ENCODE measurements at regions not wholly inside any gene's neighbourhood (a gene's known extent, or its start where the extent isn't known, plus 50 kb on each side); places are given as distances from the start of the nearest gene placed in this dataset.

DNA sequence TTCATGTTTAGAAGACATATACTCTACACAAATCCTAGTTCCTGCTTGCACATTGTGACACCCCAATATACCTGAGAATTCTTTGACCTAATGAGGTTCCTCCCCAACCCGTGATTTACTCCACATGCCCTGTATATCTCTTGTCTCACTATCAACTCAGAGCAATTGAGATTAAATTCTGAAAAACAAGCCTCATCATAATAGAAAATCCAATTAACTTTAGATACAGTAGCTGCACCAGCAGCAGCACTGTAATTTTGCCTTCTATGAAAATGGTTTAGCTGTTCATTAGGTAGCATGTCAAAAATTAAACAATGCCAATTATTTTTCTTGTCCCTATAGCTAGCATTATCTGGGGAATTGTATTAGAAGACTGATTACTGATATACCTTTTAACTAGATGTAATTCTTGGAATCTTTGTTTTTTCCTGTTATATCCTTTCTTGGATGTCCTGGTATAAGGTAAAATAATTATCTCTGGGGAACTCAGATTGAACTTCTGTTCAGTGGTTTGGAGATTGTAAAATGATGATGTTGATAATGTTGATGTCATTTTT lies 218.9 kb upstream of the TANK start:
- DNase-seq (ENCODE audit: low read depth in 4 of 4, low spot score in 1 of 4): no peak

- no peak for DNase-seq (ENCODE audit: low read depth in 4 of 4, low spot score in 1 of 4)
These were observed 217.6 kb upstream of the TANK start for GRCh38 chr2:160942476-160943142.

- DNase-seq (ENCODE audit: low read depth in 4 of 4, low spot score in 1 of 4): no peak
These were observed 216.8 kb upstream of the TANK start for GRCh38 chr2:160943414-160943813.

DNA sequence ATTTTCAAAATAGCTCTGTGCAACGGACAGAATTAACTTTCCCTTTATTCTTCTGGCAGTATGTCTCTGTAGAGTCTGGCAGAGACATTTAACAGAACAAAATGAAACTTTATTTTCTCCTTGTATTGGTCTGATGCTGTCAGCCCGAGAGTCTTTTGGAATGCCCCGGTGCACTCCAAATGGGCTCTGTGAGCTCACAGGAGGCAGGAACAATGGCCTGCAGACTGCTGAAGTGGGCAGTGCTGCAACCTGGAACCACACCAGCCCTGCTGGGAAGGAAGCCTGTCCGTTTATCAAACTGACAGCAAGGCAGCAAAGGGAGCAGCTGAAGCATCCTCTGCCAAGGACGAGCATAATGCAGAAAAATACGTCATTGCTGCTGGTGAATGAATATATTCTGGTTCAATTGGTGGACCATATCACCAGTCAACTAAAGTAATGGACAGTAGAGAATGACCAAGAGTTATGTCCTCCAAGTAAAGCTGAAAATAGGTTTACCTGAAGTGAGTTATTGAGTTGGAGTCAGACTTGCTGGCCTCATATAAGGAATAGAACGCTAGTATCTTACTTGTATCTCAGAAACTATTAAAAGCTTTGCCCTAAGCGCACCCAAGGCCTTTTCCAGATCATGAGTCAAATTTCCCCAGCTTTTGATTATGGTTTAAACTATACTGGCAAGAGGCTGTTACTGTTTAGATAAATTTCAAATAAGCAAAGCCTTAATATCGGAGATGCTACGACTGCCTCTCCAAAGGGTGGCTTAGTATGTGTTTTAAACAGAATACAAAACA lies 207.6 kb upstream of the TANK start:
- DNase-seq (ENCODE audit: low read depth in 4 of 4, low spot score in 1 of 4): no peak

- no peak for DNase-seq (ENCODE audit: low read depth in 4 of 4, low spot score in 1 of 4)
These were observed 204.7 kb upstream of the TANK start for GRCh38 chr2:160955578-160955977.

DNA sequence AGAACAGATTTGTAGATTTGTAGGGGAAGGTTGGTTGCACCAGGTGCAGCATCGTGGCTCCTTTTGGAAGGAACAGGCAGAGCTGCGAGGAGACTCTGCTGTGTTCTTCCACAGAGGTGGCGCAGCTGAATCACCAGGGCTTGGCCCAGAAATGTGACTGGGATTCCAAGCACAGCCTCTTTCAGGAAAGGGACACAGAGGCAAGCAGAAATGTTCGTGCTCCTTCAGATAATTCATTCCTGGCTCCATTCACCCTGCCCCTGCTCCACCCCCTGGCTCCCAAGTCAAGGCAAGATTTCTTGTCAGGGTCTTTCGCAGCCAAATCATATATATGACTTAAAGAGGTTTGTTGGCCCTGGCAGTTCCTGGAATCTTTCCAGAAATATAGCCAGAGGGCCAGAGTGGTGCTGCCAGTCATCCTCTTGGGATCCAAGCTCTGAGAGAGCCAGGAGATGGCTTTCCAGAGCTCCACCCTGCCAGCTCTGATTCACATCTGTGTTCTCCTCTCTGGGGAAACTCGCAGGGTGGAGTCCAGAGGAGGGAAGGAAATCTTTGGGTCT lies 203.9 kb upstream of the TANK start:
- DNase-seq (ENCODE audit: low read depth in 4 of 4, low spot score in 1 of 4): no peak

GRCh38 chr2:160963957-160964356 lies 196.3 kb upstream of the TANK start:
- no peak for DNase-seq (ENCODE audit: low read depth in 4 of 4, low spot score in 1 of 4)

GRCh38 chr2:160967523-160967922 lies 192.7 kb upstream of the TANK start:
- no peak for DNase-seq (ENCODE audit: low read depth in 4 of 4, low spot score in 1 of 4)

DNA sequence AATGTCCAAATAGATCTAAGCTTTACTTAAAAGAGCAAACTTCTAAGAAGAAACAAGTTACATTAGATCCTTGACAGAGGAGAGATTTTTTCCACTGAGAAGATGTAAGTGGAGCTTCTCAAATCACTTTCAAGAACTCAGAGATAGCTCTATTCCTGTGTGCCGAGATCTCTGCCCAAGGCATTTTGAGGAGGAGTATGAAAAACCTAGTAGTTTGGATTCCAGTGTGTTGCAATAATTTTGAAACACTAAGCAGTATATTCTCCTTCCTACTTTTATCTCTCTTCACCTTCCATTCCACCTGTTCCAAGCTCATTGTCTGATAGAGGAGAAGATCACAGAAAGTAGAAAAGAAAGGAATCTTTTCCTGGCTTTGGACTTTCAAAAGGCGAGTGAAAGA lies 192.0 kb upstream of the TANK start:
- DNase-seq (ENCODE audit: low read depth in 4 of 4, low spot score in 1 of 4): no peak

DNA sequence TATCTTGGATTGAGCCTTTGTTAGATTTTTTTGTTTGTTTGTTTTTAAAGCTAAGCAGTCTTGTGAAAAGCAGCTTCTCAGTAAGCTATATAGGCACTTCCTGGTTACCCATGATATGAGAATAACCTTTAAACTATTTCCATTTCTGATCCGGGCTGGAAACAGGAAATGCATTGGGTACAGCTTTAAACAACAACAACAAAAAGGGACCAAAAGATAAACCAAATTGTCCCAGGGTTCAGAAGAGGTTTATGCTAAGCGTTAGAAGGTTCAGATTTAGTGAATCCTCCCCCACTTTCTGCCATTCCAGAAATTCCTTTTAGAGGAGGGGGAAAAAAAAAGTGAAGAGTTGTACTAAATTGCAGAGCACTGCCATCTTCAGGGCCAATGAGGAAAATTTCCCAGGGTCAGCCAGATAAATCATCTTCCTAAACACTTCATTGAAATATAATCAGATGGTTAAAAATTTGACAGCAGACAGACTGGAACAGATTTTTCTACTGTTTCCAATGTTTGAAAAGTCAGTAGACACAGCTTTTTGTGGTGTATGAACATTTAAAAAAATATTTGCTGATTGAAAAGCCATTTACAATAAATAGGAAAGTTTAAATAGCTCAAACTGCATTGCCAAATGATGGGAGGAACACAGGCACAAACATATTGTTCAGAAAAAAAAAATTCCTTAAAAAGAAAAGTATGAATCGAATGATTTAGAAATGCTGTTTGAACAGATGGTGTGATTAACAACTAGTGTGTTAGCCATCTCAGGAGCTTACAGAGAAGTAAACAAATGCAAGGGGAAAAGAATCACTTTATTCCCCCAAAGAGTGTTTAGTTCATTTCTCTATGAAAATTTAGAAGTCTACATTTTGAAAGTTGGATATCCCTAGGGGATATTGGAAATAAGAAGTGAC lies 189.9 kb upstream of the TANK start:
- no peak for DNase-seq (ENCODE audit: low read depth in 4 of 4, low spot score in 1 of 4)

DNA sequence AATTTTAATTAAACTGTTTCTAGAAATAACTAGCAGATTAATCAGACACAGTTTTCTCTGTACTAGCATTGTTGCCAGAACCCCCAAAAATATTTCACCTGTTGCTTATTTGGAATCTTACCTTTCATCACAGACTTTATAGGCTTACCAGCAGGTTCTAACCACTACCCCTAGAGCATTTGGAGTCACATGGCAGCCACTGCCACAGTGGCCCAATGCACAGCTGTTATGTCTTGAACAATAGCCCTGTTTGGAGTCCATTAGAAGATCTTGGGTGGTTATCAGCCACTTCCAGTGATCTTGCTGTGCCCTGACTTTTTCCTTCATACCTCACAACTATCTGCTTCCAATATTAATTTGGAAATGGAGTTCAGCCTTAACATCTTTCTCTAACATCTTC lies 186.2 kb upstream of the TANK start:
- DNase-seq (ENCODE audit: low read depth in 4 of 4, low spot score in 1 of 4): no peak

GRCh38 chr2:160974803-160975202 lies 185.4 kb upstream of the TANK start:
- DNase-seq (ENCODE audit: low read depth in 4 of 4, low spot score in 1 of 4): no peak

DNA sequence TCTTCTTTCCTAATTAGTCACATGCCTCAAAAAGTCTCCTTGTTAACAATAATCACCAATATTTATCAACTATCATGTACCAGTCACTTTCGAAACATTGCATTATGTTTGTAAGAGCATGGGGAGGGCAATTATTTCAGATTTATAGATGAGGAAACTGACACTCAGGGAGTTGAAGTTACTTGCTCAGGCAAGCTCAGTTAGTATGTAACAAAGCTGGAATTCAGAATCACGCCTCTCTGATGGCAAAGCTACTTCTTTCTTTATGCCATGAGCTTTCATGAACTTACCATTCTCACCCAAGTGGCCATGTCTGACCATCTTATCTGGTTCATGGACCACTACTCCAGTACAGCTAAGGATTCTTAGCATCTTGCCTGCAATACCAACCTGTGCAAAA lies 183.4 kb upstream of the TANK start:
- DNase-seq (ENCODE audit: low read depth in 4 of 4, low spot score in 1 of 4): no peak

DNA sequence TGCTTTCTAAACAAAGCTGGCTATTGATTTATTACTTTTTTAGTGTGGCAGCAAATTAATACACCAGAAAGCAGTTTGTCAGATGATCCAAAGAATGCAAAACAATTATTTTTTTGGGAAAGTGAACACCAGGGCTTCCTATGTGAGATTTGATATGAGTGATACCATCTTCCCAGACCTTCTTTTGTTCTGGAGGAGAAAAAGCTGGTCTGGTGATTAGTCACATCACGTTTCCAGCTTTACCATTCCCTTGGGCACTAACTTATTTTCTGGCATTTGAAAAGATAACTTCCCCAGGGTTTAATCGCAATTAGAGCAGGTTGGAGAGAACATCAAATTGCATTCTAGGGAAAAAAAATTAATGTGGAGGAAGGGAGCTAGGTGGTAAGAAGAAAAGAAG lies 182.9 kb upstream of the TANK start:
- DNase-seq (ENCODE audit: low read depth in 4 of 4, low spot score in 1 of 4): no peak

- no peak for DNase-seq (ENCODE audit: low read depth in 4 of 4, low spot score in 1 of 4)
These were observed 182.4 kb upstream of the TANK start for GRCh38 chr2:160977854-160978253.

DNA sequence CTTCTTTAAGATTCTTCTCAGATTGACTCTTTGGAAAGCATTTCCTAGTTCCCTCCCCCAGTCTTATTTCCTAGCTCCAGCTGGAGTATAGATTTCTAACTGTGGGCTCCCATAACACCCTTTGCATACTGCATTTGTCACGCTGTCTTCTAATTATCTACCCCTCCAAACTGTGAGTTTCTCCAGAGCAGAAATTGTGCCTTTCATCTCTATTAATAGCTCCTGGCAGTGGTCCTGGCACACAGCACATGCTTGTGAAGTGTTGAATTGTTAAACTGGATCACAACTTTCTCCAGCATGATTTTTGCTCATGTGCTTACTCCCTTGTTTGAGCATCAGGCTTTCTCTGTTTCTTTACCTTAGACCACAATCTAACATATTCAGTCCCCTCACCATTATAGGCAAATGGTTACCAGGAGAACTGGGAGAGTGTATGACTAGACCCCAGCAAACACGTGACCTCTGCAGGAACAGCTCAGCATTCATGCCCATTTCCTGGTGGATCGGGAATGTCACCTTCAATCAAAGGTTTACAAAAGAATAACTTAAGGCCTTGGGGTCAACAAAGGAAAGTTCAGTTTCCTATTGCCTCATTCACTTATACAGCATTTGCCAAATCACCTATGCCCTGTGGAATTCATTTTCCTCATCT lies 175.7 kb upstream of the TANK start:
- no peak for DNase-seq (ENCODE audit: low read depth in 4 of 4, low spot score in 1 of 4)

- DNase-seq (ENCODE audit: low read depth in 4 of 4, low spot score in 1 of 4): no peak
These were observed 170.4 kb upstream of the TANK start for GRCh38 chr2:160989778-160990177.

DNA sequence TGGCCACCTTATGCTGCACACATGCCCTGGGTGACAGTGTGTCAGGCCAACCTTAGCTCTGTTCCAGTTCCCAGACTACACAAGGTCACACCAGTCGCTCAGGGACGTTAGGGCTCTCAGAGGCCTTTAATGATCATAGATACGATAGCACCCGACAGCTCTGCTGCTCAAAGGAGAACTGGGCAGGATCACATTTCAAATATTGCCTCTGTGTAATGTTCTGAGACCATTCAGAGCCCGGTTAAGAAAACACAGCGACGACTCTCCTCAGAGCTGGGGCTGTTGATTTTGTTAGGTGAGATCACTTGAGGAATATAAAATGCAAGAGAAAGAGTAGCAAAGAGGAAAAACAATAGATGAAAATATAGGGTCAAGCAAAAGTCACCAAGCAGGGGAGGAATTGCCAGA lies 166.6 kb upstream of the TANK start:
- DNase-seq (ENCODE audit: low read depth in 4 of 4, low spot score in 1 of 4): no peak

DNA sequence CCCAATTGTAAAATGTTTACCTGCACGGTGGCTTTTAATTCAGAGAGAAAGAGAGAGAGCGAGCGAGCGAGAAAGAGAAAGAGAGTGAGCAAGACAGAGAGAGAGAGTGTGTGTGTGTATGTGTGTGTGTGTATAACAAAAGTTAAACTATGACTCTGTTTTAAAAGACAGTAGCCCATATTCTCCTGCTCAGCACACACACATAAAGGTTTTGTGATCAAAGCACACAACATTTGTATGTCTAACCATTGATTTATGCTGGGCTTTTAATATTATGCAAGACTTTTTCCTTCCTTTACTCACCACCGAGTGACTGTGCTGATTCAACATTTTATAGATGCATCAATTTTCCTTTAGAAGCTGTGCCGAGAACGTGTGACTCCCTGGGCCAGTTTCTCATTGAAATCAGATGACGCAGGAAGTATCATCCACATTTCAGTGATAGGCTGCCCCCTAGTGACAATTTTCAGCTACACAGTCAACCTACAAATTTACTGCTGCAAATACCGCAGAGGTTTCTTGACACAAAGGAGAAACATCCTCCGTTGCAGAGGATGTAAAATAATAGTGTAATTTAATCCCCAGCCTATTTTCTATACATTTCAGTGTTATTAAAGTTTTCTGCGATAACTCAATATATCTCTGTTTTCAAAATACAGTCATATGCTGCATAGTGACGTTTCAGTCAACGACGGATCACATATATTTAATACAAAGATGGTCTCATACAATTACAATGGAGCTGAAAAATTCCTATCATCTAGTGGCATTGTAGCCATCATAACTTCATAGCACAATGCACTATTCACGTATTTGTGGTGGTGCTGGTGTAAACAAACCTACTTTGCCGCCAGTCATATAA lies 165.9 kb upstream of the TANK start:
- DNase-seq (ENCODE audit: low read depth in 4 of 4, low spot score in 1 of 4): peak; percentile 51 to 68 (median 58)

GRCh38 chr2:160996584-160996983 lies 163.6 kb upstream of the TANK start:
- DNase-seq (ENCODE audit: low read depth in 4 of 4, low spot score in 1 of 4): no peak

Data from stimulated activated CD4-positive, alpha-beta T cell treated with anti-CD3 and anti-CD28 coated beads, Interleukin-1b, Interleukin-23, amount 100 ng/mL, for 24 hours (primary cell).